Liver (tissue), 2 donors: ENCODE measurements at regions not wholly inside any gene's neighbourhood (a gene's known extent, or its start where the extent isn't known, plus 50 kb on each side); places are given as distances from the start of the nearest gene placed in this dataset.

ENCODE experiments used
- TF ChIP-seq, protein P1 (sequence below): IDR thresholded peaks from 2 replicates; pipeline ENCODE4 v1.6.1; 2016; ENCODE audit warnings: antibody characterized with exemption
- TF ChIP-seq, protein P2 (sequence below): fragments of 150-350 bp; IDR thresholded peaks from 2 replicates; pipeline ENCODE4 v1.5.1; 2017; ENCODE audit warnings: improper control_type of control experiment, low read depth, low read length; ENCODE audit not compliant: missing input control
- donor health status: healthy.

DNA sequence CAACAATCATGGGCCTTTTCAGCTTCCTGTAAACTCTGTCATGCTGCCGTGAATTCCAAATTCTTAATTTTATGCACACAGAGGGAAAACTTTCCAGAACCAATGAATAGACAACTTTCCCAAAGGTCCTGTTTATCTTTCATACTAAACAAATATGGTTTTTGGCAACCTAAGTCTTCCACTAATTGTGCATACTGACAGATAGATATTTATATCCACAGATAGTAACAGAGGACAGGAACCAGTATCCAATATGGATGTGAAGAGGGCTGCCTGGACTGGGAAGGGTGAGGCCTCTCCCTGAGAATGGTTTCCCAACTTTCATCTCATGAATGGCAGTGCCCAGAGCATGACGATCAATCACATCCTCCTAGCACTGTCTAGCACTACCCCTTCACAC lies 80.4 kb downstream of the MRPL57 start:
- TF ChIP-seq, protein P1, sequence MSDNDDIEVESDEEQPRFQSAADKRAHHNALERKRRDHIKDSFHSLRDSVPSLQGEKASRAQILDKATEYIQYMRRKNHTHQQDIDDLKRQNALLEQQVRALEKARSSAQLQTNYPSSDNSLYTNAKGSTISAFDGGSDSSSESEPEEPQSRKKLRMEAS: no peak
- TF ChIP-seq, protein P2, sequence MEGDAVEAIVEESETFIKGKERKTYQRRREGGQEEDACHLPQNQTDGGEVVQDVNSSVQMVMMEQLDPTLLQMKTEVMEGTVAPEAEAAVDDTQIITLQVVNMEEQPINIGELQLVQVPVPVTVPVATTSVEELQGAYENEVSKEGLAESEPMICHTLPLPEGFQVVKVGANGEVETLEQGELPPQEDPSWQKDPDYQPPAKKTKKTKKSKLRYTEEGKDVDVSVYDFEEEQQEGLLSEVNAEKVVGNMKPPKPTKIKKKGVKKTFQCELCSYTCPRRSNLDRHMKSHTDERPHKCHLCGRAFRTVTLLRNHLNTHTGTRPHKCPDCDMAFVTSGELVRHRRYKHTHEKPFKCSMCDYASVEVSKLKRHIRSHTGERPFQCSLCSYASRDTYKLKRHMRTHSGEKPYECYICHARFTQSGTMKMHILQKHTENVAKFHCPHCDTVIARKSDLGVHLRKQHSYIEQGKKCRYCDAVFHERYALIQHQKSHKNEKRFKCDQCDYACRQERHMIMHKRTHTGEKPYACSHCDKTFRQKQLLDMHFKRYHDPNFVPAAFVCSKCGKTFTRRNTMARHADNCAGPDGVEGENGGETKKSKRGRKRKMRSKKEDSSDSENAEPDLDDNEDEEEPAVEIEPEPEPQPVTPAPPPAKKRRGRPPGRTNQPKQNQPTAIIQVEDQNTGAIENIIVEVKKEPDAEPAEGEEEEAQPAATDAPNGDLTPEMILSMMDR: no peak
